ENCODE measurements at regions not wholly inside any gene's neighbourhood (a gene's known extent, or its start where the extent isn't known, plus 50 kb on each side); places are given as distances from the start of the nearest gene placed in this dataset.
"Not testable (repeated sequence)": the region's sequence is repeated elsewhere in the genome, so short reads cannot be mapped to it uniquely, and the experiment has no call there.

DNA sequence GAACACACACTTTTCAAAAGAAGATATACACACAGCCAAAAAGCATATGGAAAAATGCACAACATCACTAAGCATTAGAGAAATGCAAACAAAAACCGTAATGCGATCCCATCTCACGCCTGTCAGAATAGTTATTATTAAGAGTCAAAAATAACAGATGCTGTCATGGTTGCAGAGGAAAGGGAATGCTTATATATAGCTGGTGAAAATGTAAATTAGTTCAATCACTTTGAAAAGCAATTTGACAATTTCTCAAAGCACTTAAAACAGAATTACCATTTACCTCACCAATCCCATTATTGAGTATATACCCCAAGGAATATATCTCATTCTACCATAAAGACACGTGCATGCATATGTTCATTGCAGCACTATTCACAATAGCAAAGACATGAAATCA lies 126.8 kb upstream of the MRPS30 start:
- TF ChIP-seq, protein P1, sequence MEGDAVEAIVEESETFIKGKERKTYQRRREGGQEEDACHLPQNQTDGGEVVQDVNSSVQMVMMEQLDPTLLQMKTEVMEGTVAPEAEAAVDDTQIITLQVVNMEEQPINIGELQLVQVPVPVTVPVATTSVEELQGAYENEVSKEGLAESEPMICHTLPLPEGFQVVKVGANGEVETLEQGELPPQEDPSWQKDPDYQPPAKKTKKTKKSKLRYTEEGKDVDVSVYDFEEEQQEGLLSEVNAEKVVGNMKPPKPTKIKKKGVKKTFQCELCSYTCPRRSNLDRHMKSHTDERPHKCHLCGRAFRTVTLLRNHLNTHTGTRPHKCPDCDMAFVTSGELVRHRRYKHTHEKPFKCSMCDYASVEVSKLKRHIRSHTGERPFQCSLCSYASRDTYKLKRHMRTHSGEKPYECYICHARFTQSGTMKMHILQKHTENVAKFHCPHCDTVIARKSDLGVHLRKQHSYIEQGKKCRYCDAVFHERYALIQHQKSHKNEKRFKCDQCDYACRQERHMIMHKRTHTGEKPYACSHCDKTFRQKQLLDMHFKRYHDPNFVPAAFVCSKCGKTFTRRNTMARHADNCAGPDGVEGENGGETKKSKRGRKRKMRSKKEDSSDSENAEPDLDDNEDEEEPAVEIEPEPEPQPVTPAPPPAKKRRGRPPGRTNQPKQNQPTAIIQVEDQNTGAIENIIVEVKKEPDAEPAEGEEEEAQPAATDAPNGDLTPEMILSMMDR (IDR thresholded peaks at IDR 0.05; ENCODE audit: borderline replicate concordance, insufficient read depth, low read depth, low read length), result no peak
- H3K4me3 ChIP-seq (ENCODE audit: low read depth, low read length), result no peak overlapping the region

DNA sequence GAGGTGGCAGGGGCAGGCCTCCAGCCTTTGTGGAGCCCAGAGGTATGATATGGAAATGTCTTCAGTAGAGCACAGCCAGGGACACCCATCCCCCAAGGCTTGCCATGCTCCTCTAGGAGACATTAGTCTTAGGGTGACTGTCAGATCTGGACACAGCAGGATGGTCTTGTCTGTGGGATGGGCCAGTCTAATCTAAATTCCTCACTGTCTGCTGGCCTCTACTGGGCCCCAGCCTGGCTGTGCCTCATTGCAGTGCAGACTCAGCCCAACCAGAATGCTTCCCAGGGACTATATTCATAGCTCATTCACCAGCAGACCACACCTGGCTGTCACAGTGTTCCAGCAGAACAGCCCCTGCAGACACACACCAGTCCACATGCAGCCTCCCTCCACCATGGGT lies 129.5 kb upstream of the MRPS30 start:
- TF ChIP-seq, protein P1 (IDR thresholded peaks at IDR 0.05; ENCODE audit: borderline replicate concordance, insufficient read depth, low read depth, low read length), result no peak
- H3K4me3 ChIP-seq (ENCODE audit: low read depth, low read length), result no peak overlapping the region

DNA sequence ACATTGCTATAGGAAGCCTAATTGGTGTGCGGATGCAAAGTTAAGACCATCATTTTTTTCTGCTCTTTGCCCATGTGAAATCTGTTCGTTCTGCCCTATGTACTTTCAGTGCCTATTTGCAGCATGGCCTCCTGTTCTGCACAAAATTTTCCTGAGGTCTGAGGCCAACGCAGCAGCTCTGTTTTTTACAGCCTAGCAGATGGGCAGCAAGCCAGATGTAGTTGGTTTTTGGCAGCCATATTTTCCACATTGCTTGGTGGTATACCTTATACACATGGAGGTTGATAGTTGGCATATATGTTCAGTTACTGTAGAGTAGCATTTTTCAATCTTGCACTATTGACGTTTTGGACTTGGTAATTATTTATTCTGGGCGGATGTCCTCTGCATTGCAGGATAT lies 133.5 kb upstream of the MRPS30 start:
- H3K4me3 ChIP-seq (ENCODE audit: low read depth, low read length), result no peak overlapping the region
- TF ChIP-seq, protein P1 (IDR thresholded peaks at IDR 0.05; ENCODE audit: borderline replicate concordance, insufficient read depth, low read depth, low read length), result no peak

DNA sequence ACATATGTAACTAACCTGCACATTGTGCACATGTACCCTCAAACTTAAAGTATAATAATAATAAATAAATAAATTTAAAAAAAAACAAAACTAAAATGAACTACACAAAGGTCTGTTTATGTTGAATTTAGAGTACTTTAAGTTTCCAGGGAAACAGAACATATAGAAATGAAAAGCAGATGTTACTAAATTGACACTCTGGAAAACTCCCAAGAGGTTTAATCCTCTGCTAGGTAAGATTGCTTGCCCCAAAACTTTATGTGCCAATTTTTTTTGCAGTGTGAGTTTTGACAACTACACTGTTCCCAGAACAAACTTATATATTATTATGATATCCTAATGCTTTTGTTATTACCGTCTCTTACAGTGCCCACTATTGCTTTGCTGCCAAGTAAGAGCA lies 134.3 kb upstream of the MRPS30 start:
- TF ChIP-seq, protein P1 (IDR thresholded peaks at IDR 0.05; ENCODE audit: borderline replicate concordance, insufficient read depth, low read depth, low read length), result no peak
- no peak overlapping the region for H3K4me3 ChIP-seq (ENCODE audit: low read depth, low read length)

DNA sequence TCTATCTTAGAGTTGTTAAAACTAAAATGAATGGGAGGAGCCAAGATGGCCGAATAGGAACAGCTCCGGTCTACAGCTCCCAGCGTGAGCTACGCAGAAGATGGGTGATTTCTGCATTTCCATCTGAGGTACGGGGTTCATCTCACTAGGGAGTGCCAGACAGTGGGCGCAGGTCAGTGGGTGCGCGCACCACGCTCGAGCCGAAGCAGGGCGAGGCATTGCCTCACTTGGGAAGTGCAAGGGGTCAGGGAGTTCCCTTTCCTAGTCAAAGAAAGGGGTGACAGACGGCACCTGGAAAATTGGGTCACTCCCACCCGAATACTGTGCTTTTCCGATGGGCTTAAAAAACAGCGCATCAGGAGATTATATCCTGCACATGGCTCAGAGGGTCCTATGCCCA lies 140.3 kb upstream of the MRPS30 start:
- H3K4me3 ChIP-seq (ENCODE audit: low read depth, low read length), result not testable (repeated sequence)

DNA sequence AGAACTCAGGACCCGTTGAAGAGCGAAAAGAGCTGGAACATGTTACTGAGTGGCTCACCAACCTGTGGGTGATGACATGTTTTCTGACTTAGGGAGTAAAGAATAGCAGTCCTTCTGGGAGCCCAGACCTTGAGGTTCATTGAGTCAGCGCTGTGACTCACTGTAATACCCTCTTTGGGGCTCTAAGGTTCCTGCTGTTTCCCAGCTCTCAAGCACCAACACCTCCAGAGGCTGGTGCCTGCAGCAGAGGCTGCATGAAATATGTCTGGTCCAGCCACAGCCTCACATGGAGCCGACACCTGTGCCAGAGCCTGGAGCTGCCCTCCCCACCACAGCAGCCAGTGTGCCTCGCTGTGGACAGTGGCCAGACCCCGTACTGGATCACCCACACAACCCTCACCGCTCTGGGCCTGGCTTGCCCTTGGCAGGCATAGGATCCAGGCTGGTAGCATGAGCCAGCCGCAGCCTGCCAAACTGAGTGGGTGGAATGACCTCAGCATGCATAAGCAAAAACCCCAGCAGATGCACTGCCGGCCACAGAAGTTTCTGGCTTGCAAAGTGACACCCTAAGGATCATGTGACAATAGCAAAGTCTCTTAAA lies 143.5 kb upstream of the MRPS30 start:
- no peak overlapping the region for H3K4me3 ChIP-seq (ENCODE audit: low read depth, low read length)
- TF ChIP-seq, protein P1 (IDR thresholded peaks at IDR 0.05; ENCODE audit: borderline replicate concordance, insufficient read depth, low read depth, low read length), result no peak

DNA sequence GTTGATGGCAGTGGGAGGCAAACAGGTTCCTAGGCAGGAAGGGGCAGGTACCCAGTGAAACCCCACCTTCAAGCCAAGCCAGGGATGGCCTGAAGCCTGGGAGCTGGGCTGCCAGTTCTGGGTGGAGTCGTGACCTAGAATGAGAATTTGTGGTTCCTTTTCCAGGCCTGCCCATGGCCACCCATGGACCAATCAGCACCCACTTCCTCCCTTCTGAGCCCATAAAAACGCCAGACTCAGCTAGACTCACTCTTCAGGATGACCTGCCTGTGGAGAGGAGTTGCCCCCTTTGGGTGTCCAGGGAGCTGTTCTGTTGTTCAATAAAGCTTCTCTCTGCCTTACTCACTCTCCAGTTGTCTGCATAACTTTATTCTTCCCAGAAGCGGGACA lies 144.0 kb upstream of the MRPS30 start:
- no peak overlapping the region for H3K4me3 ChIP-seq (ENCODE audit: low read depth, low read length)
- TF ChIP-seq, protein P1 (IDR thresholded peaks at IDR 0.05; ENCODE audit: borderline replicate concordance, insufficient read depth, low read depth, low read length), result no peak

All from GM12875 (cell line).